Gastroesophageal sphincter (tissue), 4 donors: ENCODE measurements at regions not wholly inside any gene's neighbourhood (a gene's known extent, or its start where the extent isn't known, plus 50 kb on each side); places are given as distances from the start of the nearest gene placed in this dataset.

Experiments used
- ATAC-seq: fragments of 150-250 bp; one replicate; pipeline ENCODE4 v1.9.1; 2016; ENCODE audit warnings: mild to moderate bottlenecking, moderate library complexity
- H3K27ac ChIP-seq, 4 donors: fragments of 200-600 bp; sonication (generic) in 3 of 4; 1 replicate in 3 of 4; 2 replicates in 1 of 4; pipeline ENCODE4 v1.5.1; 2016 to 2019
- H3K27me3 ChIP-seq: fragments of 200-600 bp; sonication (generic); one replicate; pipeline ENCODE4 v1.5.1; 2019
- H3K36me3 ChIP-seq, 2 donors: fragments of 200-600 bp; sonication (generic); one replicate each; pipeline ENCODE4 v1.5.1; 2019; ENCODE audit warnings: control low read depth in 1 of 2
- H3K4me1 ChIP-seq, 3 donors: fragments of 200-600 bp; sonication (generic); 1 replicate in 2 of 3; 2 replicates in 1 of 3; pipeline ENCODE4 v1.5.1; 2016 to 2019; ENCODE audit warnings: control low read depth in 2 of 3
- H3K4me3 ChIP-seq, 2 donors: fragments of 200-600 bp; sonication (generic); one replicate each; pipeline ENCODE4 v1.5.1; 2019; ENCODE audit warnings: mild to moderate bottlenecking in 1 of 2, moderate library complexity in 1 of 2
- H3K9me3 ChIP-seq, 3 donors: fragments of 200-600 bp; sonication (generic); one replicate each; pipeline ENCODE4 v1.5.1; 2017 to 2019; ENCODE audit warnings: control low read depth in 2 of 3
- CTCF ChIP-seq, 4 experiments: fragments of 200-600 bp in 2 of 4; fragments of 450-650 bp in 2 of 4; sonication (generic) in 1 of 4; IDR thresholded peaks; one replicate each; pipeline ENCODE4 v1.5.1; 2017 to 2019; ENCODE audit warnings: antibody characterized with exemption in 4 of 4, mild to moderate bottlenecking in 2 of 4, moderate library complexity in 2 of 4
- EP300 ChIP-seq: sonication (generic); formaldehyde crosslinking; IDR thresholded peaks from one replicate; pipeline ENCODE4 v1.6.1; 2017; ENCODE audit warnings: antibody characterized with exemption, mild to moderate bottlenecking
- POLR2A ChIP-seq, 2 donors: fragments of 450-650 bp; IDR thresholded peaks; one replicate each; pipeline ENCODE4 v1.6.1; 2017; ENCODE audit warnings: antibody characterized with exemption in 2 of 2, mild to moderate bottlenecking in 2 of 2, moderate library complexity in 1 of 2
- POLR2AphosphoS5 ChIP-seq: sonication (generic); formaldehyde crosslinking; IDR thresholded peaks from one replicate; pipeline ENCODE4 v1.6.1; 2017; ENCODE audit warnings: antibody characterized with exemption
- WGBS, 2 donors: methylation state at CpG; one replicate each; pipeline ENCODE4 v1.1.5; 2018; ENCODE audit warnings: low coverage in 1 of 2; 5-methylcytosine and 5-hydroxymethylcytosine counted together

DNA sequence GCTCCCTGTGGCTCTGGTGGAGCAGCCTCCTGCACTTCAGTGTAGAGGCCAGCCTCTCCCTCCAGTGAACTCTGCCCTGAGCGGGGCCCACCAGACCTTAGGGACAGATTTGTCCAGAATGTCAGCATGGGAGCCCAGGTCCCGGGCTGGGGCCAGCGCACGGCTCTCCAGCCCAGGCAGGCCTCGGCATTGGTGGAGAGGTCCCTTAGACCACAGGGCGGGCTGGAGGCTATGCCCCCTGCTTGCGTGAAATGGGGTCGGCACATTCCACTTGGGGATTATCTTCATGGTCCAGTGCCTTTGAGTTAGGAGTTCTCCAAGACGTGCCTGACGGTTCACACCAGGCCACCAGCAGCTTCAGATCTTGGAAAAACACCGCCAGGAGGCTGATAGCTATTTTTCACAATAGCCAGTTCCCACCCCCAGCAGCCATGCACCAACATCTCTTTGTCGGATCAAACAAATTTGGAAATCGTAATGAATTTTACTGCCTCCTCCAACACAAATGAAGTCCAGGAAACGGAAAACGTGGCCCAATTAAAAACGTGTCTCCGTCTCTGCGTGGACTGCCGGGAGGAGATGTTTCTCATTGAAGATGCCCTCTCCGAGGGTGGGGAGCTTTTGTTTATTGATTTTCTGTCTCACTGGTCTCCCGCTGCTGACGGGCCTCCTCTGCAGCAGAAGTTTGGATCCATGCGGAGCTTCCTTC is 110.0 kb upstream of the CIBAR2 start:
- WGBS, 2 donors = 92 to 94% methylated on average over 12 to 14 of the region's 23 CpGs
- H3K4me1 ChIP-seq = peaks cover 2 to 35% (median 16%) of the 10 kb centered on the region in 3 donors
- no peak overlapping the region for H3K27ac ChIP-seq
- no peaks in the 10 kb centered on the region for H3K36me3 ChIP-seq
- H3K27me3 ChIP-seq = no peaks in the 10 kb centered on the region
- TF ChIP-seq EP300 = no peak
- ATAC-seq = no peak
- no peak overlapping the region for H3K4me3 ChIP-seq
- no peaks in the 10 kb centered on the region for H3K9me3 ChIP-seq

DNA sequence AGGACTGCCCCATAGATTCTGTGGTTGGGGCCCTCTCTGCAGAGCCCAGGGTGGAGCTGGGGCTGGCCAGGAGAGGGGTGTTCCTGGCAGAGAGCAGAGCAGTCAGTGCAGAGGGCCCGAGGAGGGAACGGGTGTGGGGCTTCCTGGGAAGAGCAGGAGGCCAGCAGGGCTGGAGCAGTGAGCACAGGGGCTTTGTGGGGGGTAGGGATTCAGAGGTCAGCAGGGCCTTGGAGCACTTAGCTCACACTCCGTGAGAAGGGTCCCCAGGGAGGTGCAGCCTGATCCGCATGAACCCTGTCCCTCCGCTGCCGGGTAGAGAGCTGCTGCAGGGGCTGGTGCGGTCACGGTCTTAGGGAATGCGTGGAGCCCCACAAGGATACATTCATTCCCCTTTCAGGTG is 113.0 kb upstream of the CIBAR2 start:
- TF ChIP-seq EP300 (no peak), POLR2AphosphoS5 (no peak), CTCF (IDR thresholded peaks at IDR 0.05) (no peak), POLR2A (IDR thresholded peaks at IDR 0.05) (no peak)
- WGBS, 2 donors = 83 to 90% methylated on average over 2 to 6 of the region's 9 CpGs
- no peak overlapping the region for H3K27ac ChIP-seq
- peaks cover 0 to 43% (median 7%) of the 10 kb centered on the region in 3 donors for H3K4me1 ChIP-seq
- no peaks in the 10 kb centered on the region for H3K36me3 ChIP-seq
- H3K9me3 ChIP-seq = no peaks in the 10 kb centered on the region
- no peak overlapping the region for H3K4me3 ChIP-seq
- no peaks in the 10 kb centered on the region for H3K27me3 ChIP-seq
- no peak for ATAC-seq

- 89 to 100% methylated on average over 1 of the region's 4 CpGs for WGBS, 2 donors
- H3K4me1 ChIP-seq = peaks cover 0 to 41% (median 3%) of the 10 kb centered on the region in 3 donors
- H3K9me3 ChIP-seq = no peaks in the 10 kb centered on the region
- no peak overlapping the region for H3K4me3 ChIP-seq
- no peaks in the 10 kb centered on the region for H3K36me3 ChIP-seq
- TF ChIP-seq CTCF (IDR thresholded peaks at IDR 0.05) (no peak), EP300 (no peak), POLR2AphosphoS5 (no peak), POLR2A (IDR thresholded peaks at IDR 0.05) (no peak)
- no peak for ATAC-seq
- H3K27ac ChIP-seq = no peak overlapping the region
- no peaks in the 10 kb centered on the region for H3K27me3 ChIP-seq
Measured at GRCh38 chr16:85225721-85226120, 113.4 kb upstream of the CIBAR2 start.

DNA sequence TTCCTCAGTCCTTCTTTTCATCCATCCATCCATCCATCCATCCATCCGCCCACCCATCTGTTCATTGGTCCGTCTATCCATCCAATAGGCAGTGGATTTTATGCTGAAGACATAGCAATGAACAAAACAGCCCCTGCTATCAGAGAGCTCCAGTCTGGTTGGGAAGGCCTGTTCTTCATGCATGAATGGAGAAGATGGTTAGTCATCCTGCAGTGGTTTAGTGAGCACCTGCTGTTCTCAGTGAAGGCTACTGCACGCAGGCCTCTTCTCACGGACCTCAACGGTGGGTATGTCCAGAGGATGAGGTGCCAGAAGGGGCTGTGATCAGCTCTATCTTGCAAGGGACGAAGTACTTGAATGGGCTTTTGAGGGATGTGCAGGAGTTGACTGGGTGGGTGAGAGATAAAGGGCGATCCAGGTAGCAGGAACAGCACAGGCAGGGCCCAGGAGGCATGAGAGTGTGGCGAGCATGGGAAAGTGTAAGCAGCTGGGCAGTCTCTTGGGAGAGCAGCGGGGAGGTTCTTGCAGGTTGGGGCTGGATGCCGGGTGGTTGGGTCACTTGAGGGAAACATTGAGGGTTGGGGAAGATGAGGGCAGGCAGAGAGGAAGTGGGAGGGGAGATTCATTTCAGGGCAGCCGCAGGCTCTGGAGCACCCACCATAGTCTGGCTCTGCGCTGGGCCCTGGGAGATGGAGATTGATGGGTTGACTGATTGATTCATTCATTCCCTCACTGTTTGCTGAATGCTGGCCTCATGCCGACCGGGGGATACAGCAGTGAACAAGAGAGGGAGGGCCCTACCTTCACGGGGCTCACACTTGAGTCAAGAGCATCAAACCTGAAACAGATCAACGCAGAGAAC is 115.0 kb upstream of the CIBAR2 start:
- TF ChIP-seq CTCF (IDR thresholded peaks at IDR 0.05) = no peak
- TF ChIP-seq EP300 = no peak
- TF ChIP-seq POLR2A (IDR thresholded peaks at IDR 0.05) = no peak
- TF ChIP-seq POLR2AphosphoS5 = no peak
- Histone ChIP-seq H3K9me3 (no peaks in the 10 kb centered on the region), H3K4me1 (peaks cover 0 to 36% (median 7%) of the 10 kb centered on the region in 3 donors), H3K27ac (no peak overlapping the region), H3K27me3 (no peaks in the 10 kb centered on the region), H3K36me3 (no peaks in the 10 kb centered on the region), H3K4me3 (no peak overlapping the region)
- WGBS, 2 donors = 79 to 96% methylated on average over 3 to 6 of the region's 16 CpGs
- no peak for ATAC-seq

DNA sequence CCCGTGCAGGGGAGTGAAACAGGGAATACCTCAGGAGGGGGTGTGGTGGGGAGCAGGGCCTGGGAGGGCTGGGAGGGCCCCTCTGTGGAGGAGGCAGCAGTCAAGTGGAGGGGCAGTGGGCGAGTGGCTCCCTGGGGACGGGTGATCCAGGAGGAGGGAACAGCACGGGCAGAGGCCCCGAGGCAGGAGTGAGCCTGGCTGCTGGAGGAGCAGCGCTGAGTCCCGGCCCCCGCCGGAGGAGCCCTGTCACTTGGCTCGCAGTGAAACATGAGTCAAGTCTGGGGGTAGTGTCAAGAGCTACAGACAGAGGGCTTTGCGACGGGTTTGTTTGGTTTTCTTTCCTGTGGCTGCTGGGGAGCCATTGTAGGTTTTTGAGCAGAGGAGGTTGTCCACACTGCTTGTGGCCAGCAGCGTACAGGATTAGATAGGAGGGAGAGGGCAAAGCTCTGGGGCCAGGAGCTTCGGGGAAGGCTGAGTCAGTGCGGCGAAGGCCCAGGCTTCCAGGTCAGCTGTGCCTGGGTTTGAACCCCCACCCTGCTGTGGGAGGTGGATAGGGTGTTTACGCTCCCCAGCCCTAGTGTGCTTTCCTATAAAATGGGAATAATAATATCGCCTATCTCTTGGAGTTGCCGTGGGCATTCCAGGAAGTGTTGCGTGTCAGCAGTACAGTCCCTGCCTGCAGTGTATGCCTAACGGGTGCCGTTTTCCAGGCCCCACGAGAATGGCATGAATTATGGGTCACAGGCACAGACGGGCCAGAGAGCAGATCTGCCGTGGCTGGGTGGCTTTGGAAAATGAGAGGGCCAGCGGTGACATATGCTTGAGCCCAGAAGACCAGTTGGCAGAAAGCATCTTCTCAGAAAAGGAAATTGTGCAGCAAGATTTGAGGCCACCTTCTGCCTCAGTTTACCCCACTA is 115.9 kb upstream of the CIBAR2 start:
- TF ChIP-seq EP300 (no peak), POLR2AphosphoS5 (no peak), POLR2A (IDR thresholded peaks at IDR 0.05) (no peak), CTCF (IDR thresholded peaks at IDR 0.05) (no peak)
- peak; percentile 35 for ATAC-seq
- Histone ChIP-seq H3K4me3 (no peak overlapping the region), H3K27ac (no peak overlapping the region), H3K36me3 (no peaks in the 10 kb centered on the region), H3K4me1 (peaks cover 0 to 45% (median 12%) of the 10 kb centered on the region in 3 donors), H3K27me3 (no peaks in the 10 kb centered on the region), H3K9me3 (no peaks in the 10 kb centered on the region)
- 51 to 53% methylated on average over 9 to 14 of the region's 26 CpGs for whole genome bisulfite sequencing, 2 donors
